Common myeloid progenitor, CD34-positive (primary cell): ENCODE measurements at regions not wholly inside any gene's neighbourhood (a gene's known extent, or its start where the extent isn't known, plus 50 kb on each side); places are given as distances from the start of the nearest gene placed in this dataset.

Source experiments
- CTCF ChIA-PET: fragments of 350-600 bp; sonication (Branson Sonifier 250); formaldehyde crosslinking; loops from one replicate; lab custom pipeline; 2021; ENCODE audit warnings: antibody characterized with exemption; lab: Charles Lee
- POLR2A ChIA-PET: fragments of 350-600 bp; sonication (Branson Sonifier 250); formaldehyde crosslinking; loops from one replicate; lab custom pipeline; 2021; ENCODE audit warnings: antibody characterized with exemption; lab: Charles Lee
- DNase-seq, 3 donors: peaks; one replicate each; pipeline versions ENCODE4 v3.0.0 to v3.0.0-alpha.2; 2013
- H3K27ac ChIP-seq, 2 experiments: 1 replicate in 1 of 2; 2 replicates in 1 of 2; pipeline ENCODE4 v1.7.0; 2013; ENCODE audit warnings: inconsistent platforms in 2 of 2, low read length in 2 of 2, mild to moderate bottlenecking in 2 of 2, low read depth in 1 of 2, moderate library complexity in 1 of 2; ENCODE audit not compliant: severe bottlenecking in 2 of 2, insufficient read depth in 1 of 2, poor library complexity in 1 of 2
- H3K27me3 ChIP-seq, 5 experiments: replicated peaks in 2 of 5; 1 replicate in 3 of 5; 2 replicates in 2 of 5; pipeline versions ENCODE4 v1.6.1 to v1.7.0; 2013; ENCODE audit warnings: low read length in 4 of 5, mild to moderate bottlenecking in 2 of 5, moderate library complexity in 2 of 5, inconsistent platforms in 1 of 5; ENCODE audit not compliant: insufficient read depth in 5 of 5, control insufficient read depth in 4 of 5
- H3K36me3 ChIP-seq, 4 experiments: 1 replicate in 2 of 4; 2 replicates in 2 of 4; pipeline versions ENCODE4 v1.6.1 to v1.7.0; 2013; ENCODE audit warnings: low read length in 3 of 4, control low read depth in 1 of 4, mild to moderate bottlenecking in 1 of 4; ENCODE audit not compliant: control insufficient read depth in 4 of 4, insufficient read depth in 4 of 4
- H3K4me1 ChIP-seq, 4 experiments: 1 replicate in 3 of 4; 2 replicates in 1 of 4; pipeline versions ENCODE4 v1.6.1 to v1.7.1; 2013; ENCODE audit warnings: low read length in 3 of 4, mild to moderate bottlenecking in 3 of 4, control low read depth in 1 of 4, inconsistent platforms in 1 of 4, moderate library complexity in 1 of 4; ENCODE audit not compliant: control insufficient read depth in 4 of 4, insufficient read depth in 4 of 4; ENCODE audit errors: control extremely low read depth in 1 of 4
- H3K4me3 ChIP-seq, 7 experiments: 1 replicate in 4 of 7; 2 replicates in 3 of 7; pipeline versions ENCODE4 v1.5.1 to v1.7.0; 2013; ENCODE audit warnings: mild to moderate bottlenecking in 7 of 7, low read length in 6 of 7, moderate library complexity in 6 of 7, inconsistent platforms in 2 of 7, low read depth in 2 of 7, control low read depth in 1 of 7; ENCODE audit not compliant: insufficient read depth in 4 of 7, control insufficient read depth in 1 of 7; ENCODE audit errors: extremely low read depth in 1 of 7
- H3K9me3 ChIP-seq, 5 experiments: 1 replicate in 4 of 5; 2 replicates in 1 of 5; pipeline versions ENCODE4 v1.6.1 to v1.7.1; 2013; ENCODE audit warnings: low read length in 4 of 5, mild to moderate bottlenecking in 2 of 5, inconsistent platforms in 1 of 5, low read depth in 1 of 5, moderate library complexity in 1 of 5; ENCODE audit not compliant: control insufficient read depth in 4 of 5, insufficient read depth in 2 of 5; ENCODE audit errors: control extremely low read depth in 1 of 5
- WGBS: methylation state at CpG from one replicate; pipeline ENCODE4 v1.1.5; 2013; ENCODE audit not compliant: insufficient coverage; 5-methylcytosine and 5-hydroxymethylcytosine counted together

DNA sequence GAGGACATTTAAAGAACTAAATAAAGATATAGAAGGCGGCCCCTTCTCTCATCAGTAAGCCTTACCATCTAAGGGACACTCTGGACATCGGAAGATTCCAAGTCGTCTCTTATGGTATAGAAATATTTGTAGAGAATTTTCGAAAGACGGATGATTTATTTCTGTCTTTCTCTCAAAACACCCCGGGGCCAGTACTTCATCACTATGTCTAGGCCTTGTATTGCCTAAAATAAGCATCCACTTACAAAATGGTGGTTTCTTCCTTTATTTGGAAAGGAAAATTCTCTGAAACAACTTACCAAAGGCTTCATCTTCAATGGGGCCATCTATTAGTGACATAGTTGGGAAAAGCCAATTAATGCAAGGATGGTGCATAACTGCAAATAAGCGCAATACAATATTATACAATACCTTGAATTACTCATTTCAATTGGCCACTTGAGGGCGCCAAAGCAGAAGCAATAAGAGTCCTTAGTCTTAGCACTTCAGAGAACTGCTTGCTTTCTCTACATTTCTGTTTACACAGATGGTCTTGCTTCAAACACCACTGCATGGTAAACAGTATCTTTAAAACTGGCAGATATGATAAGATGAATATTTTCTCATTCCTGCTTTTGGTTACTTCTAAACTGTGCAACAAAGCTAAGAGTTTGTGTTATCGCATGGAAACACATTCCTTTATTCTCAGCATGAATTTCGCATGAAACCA is 113.2 kb downstream of the VIP start:
- Histone ChIP-seq H3K27ac (no peak overlapping the region), H3K4me1 (no peaks in the 10 kb centered on the region), H3K27me3 (peaks cover 0 to 4% (median 0%) of the 10 kb centered on the region in 5 experiments), H3K9me3 (no peaks in the 10 kb centered on the region), H3K4me3 (no peak overlapping the region), H3K36me3 (no peaks in the 10 kb centered on the region)
- peak; percentile 64 to 86 (median 77) for DNase-seq
- POLR2A ChIA-PET = no interaction called here
- CTCF ChIA-PET = interaction anchor here (0.8 to 3.4 kb wide), 10 partner anchors 10 to 144 kb away, joined by 3 to 13 read pairs (median 5); no protein-coding TSS in a partner anchor
- 62% methylated on average over 4 of the region's 10 CpGs for WGBS

DNA sequence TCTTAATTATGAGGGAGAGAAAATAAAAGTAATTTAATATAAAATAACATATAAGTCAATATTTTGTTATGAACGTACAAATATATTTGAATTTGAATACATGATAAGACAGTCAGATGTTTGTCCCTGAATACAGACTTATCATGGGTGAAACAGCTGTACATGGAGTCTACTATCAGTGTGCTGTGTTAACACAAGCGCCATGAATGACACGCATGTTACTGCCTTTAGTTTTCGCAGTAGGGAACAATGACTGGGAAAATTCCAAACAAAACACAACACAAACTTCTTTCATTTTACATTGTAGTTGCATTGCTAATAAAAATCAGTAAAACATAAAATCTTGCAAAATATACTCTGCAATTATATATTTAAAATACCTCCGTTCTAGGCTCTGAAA is 108.6 kb downstream of the FBXO5 start:
- ChIA-PET CTCF (no interaction called here), POLR2A (no interaction called here)
- H3K9me3 ChIP-seq = no peaks in the 10 kb centered on the region
- no peak for DNase-seq
- no peak overlapping the region for H3K27ac ChIP-seq
- H3K4me1 ChIP-seq = no peaks in the 10 kb centered on the region
- no peaks in the 10 kb centered on the region for H3K36me3 ChIP-seq
- no CpG with 5 or more reads among the region's 5 CpGs for WGBS
- no peaks in the 10 kb centered on the region for H3K27me3 ChIP-seq
- H3K4me3 ChIP-seq = no peak overlapping the region

DNA sequence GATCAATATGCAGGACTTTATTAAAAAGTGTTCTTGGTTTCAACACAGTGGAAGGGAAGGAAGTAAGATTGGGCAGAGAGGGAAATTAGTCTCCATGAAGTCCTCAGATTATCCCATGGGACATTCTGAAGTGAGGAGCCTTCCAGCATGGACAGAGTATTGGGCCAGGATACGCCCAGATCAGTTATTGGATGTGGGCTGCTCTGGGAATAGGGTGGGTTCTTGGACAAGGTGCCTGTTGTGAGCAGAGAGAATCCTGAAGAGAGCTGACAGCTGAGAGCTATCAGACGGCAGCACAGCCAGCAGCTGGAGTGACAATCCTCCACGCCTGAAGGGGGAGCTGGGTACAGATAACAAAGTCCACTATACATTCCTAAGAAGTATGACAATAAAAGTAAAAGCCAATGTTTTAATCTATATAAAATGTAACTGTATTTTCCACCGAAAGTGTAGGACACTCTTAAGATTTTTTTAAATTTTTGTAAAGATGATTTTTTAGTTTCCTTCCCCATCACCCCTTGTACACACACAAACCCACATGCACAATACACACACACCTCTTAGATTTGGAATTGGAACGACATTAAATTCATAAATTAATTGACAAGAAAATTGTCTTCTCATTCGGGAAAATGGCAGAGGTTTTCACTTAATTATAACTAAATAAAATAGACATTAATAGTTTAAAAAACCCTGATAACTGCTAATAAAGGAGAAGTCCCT is 107.8 kb downstream of the FBXO5 start:
- H3K4me3 ChIP-seq = no peak overlapping the region
- ChIA-PET POLR2A (no interaction called here), CTCF (no interaction called here)
- H3K9me3 ChIP-seq = peaks cover 0 to 3% (median 0%) of the 10 kb centered on the region in 5 experiments
- no peaks in the 10 kb centered on the region for H3K4me1 ChIP-seq
- no peaks in the 10 kb centered on the region for H3K36me3 ChIP-seq
- H3K27me3 ChIP-seq = no peaks in the 10 kb centered on the region
- no peak for DNase-seq
- H3K27ac ChIP-seq = no peak overlapping the region
- 0% methylated on average over 1 of the region's 6 CpGs for WGBS

DNA sequence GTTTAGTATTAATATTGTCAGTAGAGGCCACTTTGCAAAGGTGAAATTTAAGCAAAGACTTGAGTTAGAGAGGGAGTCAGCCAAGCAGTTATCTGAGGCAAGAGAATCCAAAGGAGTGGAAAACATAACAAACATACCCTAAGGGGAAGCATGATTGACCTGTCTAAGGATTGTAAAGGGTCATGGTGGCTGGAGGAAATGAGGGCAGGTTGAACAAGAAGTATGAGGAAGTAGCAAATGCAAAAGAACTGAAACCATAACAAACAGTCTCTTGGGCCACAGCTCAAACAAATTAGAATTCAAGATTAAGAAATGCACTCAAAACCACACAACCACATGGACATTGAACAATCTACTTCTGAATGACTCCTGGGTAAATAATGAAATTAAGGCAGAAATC is 103.2 kb downstream of the FBXO5 start:
- Histone ChIP-seq H3K27ac (no peak overlapping the region), H3K36me3 (no peaks in the 10 kb centered on the region), H3K4me1 (no peaks in the 10 kb centered on the region), H3K27me3 (no peaks in the 10 kb centered on the region), H3K9me3 (peaks cover 0 to 3% (median 2%) of the 10 kb centered on the region in 5 experiments), H3K4me3 (no peak overlapping the region)
- CTCF ChIA-PET = no interaction called here
- no peak for DNase-seq
- POLR2A ChIA-PET = no interaction called here

DNA sequence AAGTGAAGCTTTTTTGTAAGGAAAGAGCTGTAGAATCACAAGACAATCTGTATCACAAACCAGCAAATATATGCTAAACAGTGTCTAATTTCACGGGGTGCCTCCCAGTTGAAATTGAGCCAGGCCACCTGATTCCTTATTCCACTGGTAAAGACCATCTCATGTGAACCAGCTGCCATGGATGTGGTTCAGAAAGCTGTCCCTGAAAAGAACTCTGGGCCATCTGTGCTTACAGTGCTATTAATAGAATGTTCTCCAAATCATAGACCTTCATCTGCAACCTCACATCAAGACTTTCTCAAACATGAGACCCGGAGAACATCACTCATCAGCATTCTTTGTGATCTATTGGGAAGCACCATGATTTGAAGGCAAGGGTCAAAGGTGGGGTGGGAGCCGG is 89.7 kb downstream of the FBXO5 start:
- CTCF ChIA-PET = interaction anchor here (0.8 to 1.1 kb wide), 3 partner anchors 10 to 55 kb away, joined by 3 to 4 read pairs (median 4); no protein-coding TSS in a partner anchor
- peaks cover 0 to 3% (median 2%) of the 10 kb centered on the region in 5 experiments for H3K27me3 ChIP-seq
- no peaks in the 10 kb centered on the region for H3K4me1 ChIP-seq
- WGBS = 100% methylated on average over 1 of the region's 3 CpGs
- no peak overlapping the region for H3K4me3 ChIP-seq
- DNase-seq = no peak
- H3K36me3 ChIP-seq = no peaks in the 10 kb centered on the region
- no peak overlapping the region for H3K27ac ChIP-seq
- H3K9me3 ChIP-seq = no peaks in the 10 kb centered on the region
- POLR2A ChIA-PET = no interaction called here

DNA sequence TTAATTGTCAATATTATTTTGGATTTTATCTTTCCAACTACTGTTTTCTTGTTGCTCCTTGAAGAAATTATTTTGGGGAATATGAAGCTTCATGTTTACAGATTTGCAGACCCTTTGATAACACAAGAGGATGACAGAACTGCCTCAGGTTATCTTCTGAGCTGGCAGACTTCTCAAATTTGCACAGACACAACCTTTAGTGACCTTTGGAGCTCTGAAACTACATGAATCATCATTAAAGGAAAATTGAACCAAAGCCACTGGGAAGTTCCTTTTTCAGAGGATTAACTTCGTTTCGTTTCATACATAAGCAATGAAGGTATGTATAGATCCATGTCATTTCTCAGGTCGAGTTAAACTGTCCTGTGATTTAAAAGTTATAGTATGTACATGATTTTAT is 85.9 kb downstream of the FBXO5 start:
- no peaks in the 10 kb centered on the region for H3K9me3 ChIP-seq
- ChIA-PET POLR2A (interaction anchor here (0.7 kb wide), 1 partner anchor 8 kb away, joined by 3 read pairs; no protein-coding TSS in a partner anchor), CTCF (interaction anchor here (0.6 to 1.4 kb wide), 5 partner anchors 17 to 152 kb away, joined by 3 to 4 read pairs (median 3); no protein-coding TSS in a partner anchor)
- DNase-seq = no peak
- no peaks in the 10 kb centered on the region for H3K36me3 ChIP-seq
- WGBS = no CpG with 5 or more reads among the region's 3 CpGs
- peaks cover 0 to 2% (median 0%) of the 10 kb centered on the region in 5 experiments for H3K27me3 ChIP-seq
- H3K4me1 ChIP-seq = no peaks in the 10 kb centered on the region
- H3K27ac ChIP-seq = no peak overlapping the region
- H3K4me3 ChIP-seq = no peak overlapping the region
